ENCODE measurements at regions not wholly inside any gene's neighbourhood (a gene's known extent, or its start where the extent isn't known, plus 50 kb on each side); places are given as distances from the start of the nearest gene placed in this dataset.

GRCh38 chr6:56383160-56383559, 135.8 kb upstream of the COL21A1 start:
- H3K36me3 ChIP-seq (ENCODE audit: control insufficient read depth, insufficient read depth, low read length) = no peaks in the 10 kb centered on the region
- ATAC-seq (ENCODE audit: low read depth) (no peak), DNase-seq (no peak)
- H2BK120ac ChIP-seq (ENCODE audit: low read depth, low read length) = no peak overlapping the region
- H4K20me1 ChIP-seq (ENCODE audit: insufficient read depth, low read length) = no peaks in the 10 kb centered on the region
- H2AK9ac ChIP-seq (replicated peaks; ENCODE audit: low read depth, low read length, poor library complexity) = no peak overlapping the region
- no peak overlapping the region for H3K27ac ChIP-seq (ENCODE audit: insufficient read depth, low read length)
- no peaks in the 10 kb centered on the region for H3K79me1 ChIP-seq (ENCODE audit: low read depth in 1 of 2, low read length in 2 of 2)
- no peak overlapping the region for H4K5ac ChIP-seq (ENCODE audit: low read depth, low read length)
- no peak overlapping the region for H3K56ac ChIP-seq (ENCODE audit: extremely low read depth, insufficient read depth, low read length)
- no peaks in the 10 kb centered on the region for H3K9me3 ChIP-seq (ENCODE audit: control insufficient read depth, insufficient read depth, low read length)
- H4K91ac ChIP-seq (ENCODE audit: insufficient read depth, low read depth, low read length) = no peak overlapping the region
- no peak overlapping the region for H2BK20ac ChIP-seq (ENCODE audit: low read depth, low read length)
- H3K9me1 ChIP-seq (ENCODE audit: insufficient read depth, low read length) = no peaks in the 10 kb centered on the region
- H2AK5ac ChIP-seq (ENCODE audit: low read depth, low read length) = no peak overlapping the region
- dilution Hi-C loops (cut with HindIII; ENCODE audit: low sequenced_read_pairs, unreplicated experiment) (no loop called here), in situ Hi-C loops (cut with MboI; ENCODE audit: low sequenced_read_pairs) (no loop called here), intact Hi-C loops (cut with micrococcal nuclease) (no loop called here)
- no peak overlapping the region for H4K8ac ChIP-seq (ENCODE audit: low read depth in 2 of 2, low read length in 2 of 2)
- H3K23ac ChIP-seq (ENCODE audit: low read depth, low read length) = no peak overlapping the region
- ChIA-PET POLR2A (ENCODE audit: unreplicated experiment) (no interaction called here), CTCF (no interaction called here)
- H3K4ac ChIP-seq (ENCODE audit: low read depth, low read length) = no peak overlapping the region
- no peak overlapping the region for H2BK5ac ChIP-seq (ENCODE audit: low read depth, low read length, poor library complexity, severe bottlenecking)
- H2AFZ ChIP-seq (replicated peaks; ENCODE audit: low read length, poor library complexity) = no peak overlapping the region
- H3K4me3 ChIP-seq (ENCODE audit: insufficient read depth, low read depth, low read length) = no peak overlapping the region
- no peak overlapping the region for H3K9ac ChIP-seq (ENCODE audit: low read depth, low read length)
- H3K14ac ChIP-seq (replicated peaks; ENCODE audit: low read depth, low read length) = no peak overlapping the region
- no peak overlapping the region for H3K4me2 ChIP-seq (ENCODE audit: low read depth, low read length)
- no peak overlapping the region for H3K18ac ChIP-seq (ENCODE audit: low read depth, low read length)
- H2BK15ac ChIP-seq (ENCODE audit: low read depth, low read length) = no peak overlapping the region
- TF ChIP-seq BHLHE40 (IDR thresholded peaks at IDR 0.05; ENCODE audit: low read depth, low read length) (no peak), CHD1 (IDR thresholded peaks at IDR 0.05; ENCODE audit: low read depth, low read length) (no peak), RFX5 (IDR thresholded peaks at IDR 0.05; ENCODE audit: low read depth, low read length) (no peak)
- no CpG with 5 or more reads among the region's 1 CpG for WGBS, 2 experiments (ENCODE audit: extremely low coverage in 2 of 2, insufficient read length in 1 of 2)
- no peaks in the 10 kb centered on the region for H3K4me1 ChIP-seq (ENCODE audit: control insufficient read depth, insufficient read depth, low read length)
- no TSS peak for BruUV-seq (replicated peaks)
- H3K27me3 ChIP-seq (ENCODE audit: control insufficient read depth, insufficient read depth, low read length) = no peaks in the 10 kb centered on the region

All from IMR-90 (cell line).